Type B pancreatic cell (in vitro differentiated cells): ENCODE measurements at regions not wholly inside any gene's neighbourhood (a gene's known extent, or its start where the extent isn't known, plus 50 kb on each side); places are given as distances from the start of the nearest gene placed in this dataset.

Experiments
- DNase-seq: peaks from one replicate; pipeline ENCODE4 v3.0.0; 2021; ENCODE audit warnings: mixed read lengths; ENCODE audit not compliant: unreplicated experiment; ENCODE audit errors: extremely low spot score
- H3K27ac Mint-ChIP-seq: 2 replicates; pipeline ENCODE4 v1.8.0; 2021; ENCODE audit warnings: mild to moderate bottlenecking, mixed read lengths
- H3K27me3 Mint-ChIP-seq: 2 replicates; pipeline ENCODE4 v1.8.0; 2021; ENCODE audit warnings: mixed read lengths
- H3K36me3 Mint-ChIP-seq: 2 replicates; pipeline ENCODE4 v1.8.0; 2021; ENCODE audit warnings: mixed read lengths
- H3K4me1 Mint-ChIP-seq: one replicate; pipeline ENCODE4 v1.8.0; 2021; ENCODE audit warnings: mixed read lengths; ENCODE audit not compliant: unreplicated experiment
- H3K4me3 Mint-ChIP-seq: 2 replicates; pipeline ENCODE4 v1.8.0; 2021; ENCODE audit warnings: mild to moderate bottlenecking, mixed read lengths
- H3K9me3 Mint-ChIP-seq: 2 replicates; pipeline ENCODE4 v1.8.0; 2021; ENCODE audit warnings: mixed read lengths
- CTCF ChIP-seq: fragments of 200-600 bp; sonication (generic); conservative IDR thresholded peaks from 2 replicates; pipeline ENCODE4 v1.5.0; 2021; ENCODE audit warnings: antibody characterized with exemption, mild to moderate bottlenecking

- no peaks in the 10 kb centered on the region for H3K9me3 Mint-ChIP-seq
- no peaks in the 10 kb centered on the region for H3K27me3 Mint-ChIP-seq
- H3K4me1 Mint-ChIP-seq = no peaks in the 10 kb centered on the region
- DNase-seq = no peak
- H3K27ac Mint-ChIP-seq = no peak overlapping the region
- no peak overlapping the region for H3K4me3 Mint-ChIP-seq
- no peak for TF ChIP-seq CTCF
- no peaks in the 10 kb centered on the region for H3K36me3 Mint-ChIP-seq
Measured at GRCh38 chr3:67745296-67745695, 90.9 kb upstream of the SUCLG2 start.

GRCh38 chr3:67744699-67745098 is 90.3 kb upstream of the SUCLG2 start:
- Mint-ChIP-seq H3K4me1 (no peaks in the 10 kb centered on the region), H3K36me3 (no peaks in the 10 kb centered on the region), H3K9me3 (no peaks in the 10 kb centered on the region), H3K27me3 (no peaks in the 10 kb centered on the region), H3K27ac (no peak overlapping the region), H3K4me3 (no peak overlapping the region)
- TF ChIP-seq CTCF = no peak
- no peak for DNase-seq

- no peak overlapping the region for H3K4me3 Mint-ChIP-seq
- H3K9me3 Mint-ChIP-seq = no peaks in the 10 kb centered on the region
- TF ChIP-seq CTCF = no peak
- no peaks in the 10 kb centered on the region for H3K36me3 Mint-ChIP-seq
- no peak for DNase-seq
- no peaks in the 10 kb centered on the region for H3K4me1 Mint-ChIP-seq
- H3K27ac Mint-ChIP-seq = no peak overlapping the region
- H3K27me3 Mint-ChIP-seq = no peaks in the 10 kb centered on the region
Measured at GRCh38 chr3:67739851-67740250, 85.4 kb upstream of the SUCLG2 start.

- no peak for DNase-seq
- Mint-ChIP-seq H3K27me3 (no peaks in the 10 kb centered on the region), H3K36me3 (peaks cover 3% of the 10 kb centered on the region), H3K4me1 (no peaks in the 10 kb centered on the region), H3K27ac (no peak overlapping the region), H3K9me3 (no peaks in the 10 kb centered on the region), H3K4me3 (no peak overlapping the region)
- no peak for TF ChIP-seq CTCF
Measured at GRCh38 chr3:67737906-67738865, 83.8 kb upstream of the SUCLG2 start.

GRCh38 chr3:67737140-67737539 is 82.7 kb upstream of the SUCLG2 start:
- no peak for DNase-seq
- Mint-ChIP-seq H3K27ac (no peak overlapping the region), H3K36me3 (peaks cover 3% of the 10 kb centered on the region), H3K4me1 (no peaks in the 10 kb centered on the region), H3K27me3 (no peaks in the 10 kb centered on the region), H3K9me3 (no peaks in the 10 kb centered on the region), H3K4me3 (no peak overlapping the region)
- no peak for TF ChIP-seq CTCF
